HEK293 (cell line): ENCODE measurements at regions not wholly inside any gene's neighbourhood (a gene's known extent, or its start where the extent isn't known, plus 50 kb on each side); places are given as distances from the start of the nearest gene placed in this dataset.

Source experiments
- CTCF ChIA-PET: fragments of 350-600 bp; formaldehyde crosslinking; extraction: SDS; loops from one replicate; lab custom pipeline; 2021; ENCODE audit warnings: antibody characterized with exemption; lab: Yijun Ruan, JAX
- POLR2A ChIA-PET: fragments of 300-600 bp; formaldehyde crosslinking; extraction: SDS; loops from one replicate; lab custom pipeline; 2020; ENCODE audit warnings: antibody characterized with exemption, inconsistent platforms; lab: Yijun Ruan, JAX
- H3K27ac ChIP-seq: fragments of 200-500 bp; sonication (Bioruptor generic); 2 replicates; pipeline ENCODE4 v1.5.1; 2014; ENCODE audit warnings: low read depth, low read length, control low read depth, inconsistent platforms; ENCODE audit errors: extremely low read depth
- H3K36me3 ChIP-seq, 2 experiments: fragments of 200-500 bp in 1 of 2; sonication (Bioruptor generic) in 1 of 2; 1 replicate in 1 of 2; 2 replicates in 1 of 2; pipeline ENCODE4 v1.5.1; 2014 to 2017; ENCODE audit warnings: inconsistent platforms in 2 of 2, low read length in 2 of 2; ENCODE audit not compliant: control insufficient read depth in 2 of 2, insufficient read depth in 1 of 2
- H3K4me1 ChIP-seq: fragments of 200-500 bp; sonication (Bioruptor generic); 2 replicates; pipeline ENCODE4 v1.5.1; 2014; ENCODE audit warnings: mild to moderate bottlenecking, low read length, inconsistent platforms; ENCODE audit not compliant: control insufficient read depth, insufficient read depth
- H3K4me3 ChIP-seq: 2 replicates; pipeline ENCODE4 v1.5.1; 2011; ENCODE audit warnings: low read depth, mild to moderate bottlenecking, control low read depth, low read length, moderate library complexity
- H3K9me3 ChIP-seq: fragments of 200-500 bp; sonication (Bioruptor generic); 2 replicates; pipeline ENCODE4 v1.5.1; 2014; ENCODE audit warnings: low read depth, low read length, inconsistent platforms; ENCODE audit not compliant: control insufficient read depth, insufficient read depth
- CTCF ChIP-seq: fragments of 450-650 bp; formaldehyde crosslinking; IDR thresholded peaks from 2 replicates; pipeline ENCODE4 v1.5.1; 2016; ENCODE audit warnings: missing biosample characterization, missing genetic modification characterization
- GLI2 ChIP-seq: fragments of 450-650 bp; formaldehyde crosslinking; IDR thresholded peaks from 2 replicates; pipeline ENCODE4; 2017; ENCODE audit warnings: missing biosample characterization, missing genetic modification characterization, low read depth, borderline replicate concordance
- KLF16 ChIP-seq: fragments of 450-650 bp; formaldehyde crosslinking; IDR thresholded peaks from 2 replicates; pipeline ENCODE4 v1.5.1; 2017; ENCODE audit warnings: missing biosample characterization, missing genetic modification characterization
- PATZ1 ChIP-seq: fragments of 450-650 bp; formaldehyde crosslinking; IDR thresholded peaks from 2 replicates; pipeline ENCODE4 v1.5.1; 2016; ENCODE audit warnings: missing biosample characterization, missing genetic modification characterization
- ZNF112 ChIP-seq: fragments of 450-650 bp; formaldehyde crosslinking; IDR thresholded peaks from 2 replicates; pipeline ENCODE4 v1.5.0; 2017; ENCODE audit warnings: missing biosample characterization, missing genetic modification characterization
- ZNF114 ChIP-seq: fragments of 450-650 bp; formaldehyde crosslinking; IDR thresholded peaks from 2 replicates; pipeline ENCODE4 v1.5.0; 2017; ENCODE audit warnings: missing biosample characterization, missing genetic modification characterization
- ZNF148 ChIP-seq: fragments of 450-650 bp; formaldehyde crosslinking; IDR thresholded peaks from 2 replicates; pipeline ENCODE4 v1.5.0; 2017; ENCODE audit warnings: missing biosample characterization, missing genetic modification characterization, borderline replicate concordance
- ZNF174 ChIP-seq: fragments of 450-650 bp; formaldehyde crosslinking; IDR thresholded peaks from 2 replicates; pipeline ENCODE4 v1.5.0; 2017; ENCODE audit warnings: missing biosample characterization, mild to moderate bottlenecking, missing genetic modification characterization
- ZNF18 ChIP-seq: fragments of 450-650 bp; formaldehyde crosslinking; IDR thresholded peaks from 2 replicates; pipeline ENCODE4 v1.5.1; 2016; ENCODE audit warnings: missing biosample characterization, missing genetic modification characterization
- ZNF239 ChIP-seq: fragments of 450-650 bp; formaldehyde crosslinking; IDR thresholded peaks from 2 replicates; pipeline ENCODE4 v1.5.1; 2016; ENCODE audit warnings: missing biosample characterization, missing genetic modification characterization
- ZNF266 ChIP-seq: fragments of 450-650 bp; formaldehyde crosslinking; IDR thresholded peaks from 2 replicates; pipeline ENCODE4 v1.5.1; 2016; ENCODE audit warnings: missing biosample characterization, missing genetic modification characterization, low read depth
- ZNF558 ChIP-seq: fragments of 450-650 bp; formaldehyde crosslinking; IDR thresholded peaks from 2 replicates; pipeline ENCODE4 v1.5.1; 2016; ENCODE audit warnings: missing biosample characterization, missing genetic modification characterization
- ZNF580 ChIP-seq: fragments of 450-650 bp; formaldehyde crosslinking; IDR thresholded peaks from 2 replicates; pipeline ENCODE4 v1.5.1; 2016; ENCODE audit warnings: missing biosample characterization, missing genetic modification characterization
- ZNF596 ChIP-seq: fragments of 450-650 bp; IDR thresholded peaks from 2 replicates; pipeline ENCODE4 v1.5.0; 2018; ENCODE audit warnings: missing biosample characterization, mild to moderate bottlenecking, missing genetic modification characterization, moderate library complexity
- ZNF624 ChIP-seq: fragments of 450-650 bp; formaldehyde crosslinking; IDR thresholded peaks from 2 replicates; pipeline ENCODE4 v1.5.1; 2017; ENCODE audit warnings: missing biosample characterization, missing genetic modification characterization
- ZNF626 ChIP-seq: fragments of 450-650 bp; sonication (Bioruptor Pico); formaldehyde crosslinking; IDR thresholded peaks from 2 replicates; pipeline ENCODE4 v1.5.1; 2018; ENCODE audit warnings: missing biosample characterization, missing genetic modification characterization, inconsistent platforms
- ZNF692 ChIP-seq: fragments of 450-650 bp; formaldehyde crosslinking; IDR thresholded peaks from 2 replicates; pipeline ENCODE4 v1.5.1; 2016; ENCODE audit warnings: missing biosample characterization, missing genetic modification characterization
- ZNF701 ChIP-seq: fragments of 450-650 bp; formaldehyde crosslinking; IDR thresholded peaks from 2 replicates; pipeline ENCODE4 v1.5.1; 2016; ENCODE audit warnings: missing biosample characterization, missing genetic modification characterization
- ZNF704 ChIP-seq: fragments of 450-650 bp; formaldehyde crosslinking; IDR thresholded peaks from 2 replicates; pipeline ENCODE4 v1.5.1; 2016; ENCODE audit warnings: missing biosample characterization, missing genetic modification characterization
- ZSCAN30 ChIP-seq: fragments of 450-650 bp; IDR thresholded peaks from 2 replicates; pipeline ENCODE4 v1.5.1; 2018; ENCODE audit warnings: missing biosample characterization, mild to moderate bottlenecking, missing genetic modification characterization, moderate library complexity

- ChIA-PET POLR2A (no interaction called here), CTCF (interaction anchor here (0.6 to 1.3 kb wide), 5 partner anchors 37 to 703 kb away, joined by 3 to 4 read pairs (median 3); no protein-coding TSS in a partner anchor)
- no peaks in the 10 kb centered on the region for H3K36me3 ChIP-seq
- no peak overlapping the region for H3K4me3 ChIP-seq
- TF ChIP-seq ZNF701 (tag by site-specific recombination) (no peak), ZNF596 (tag by site-specific recombination) (no peak), CTCF (no peak), ZNF239 (tag by site-specific recombination) (no peak), ZNF692 (tag by site-specific recombination) (no peak), PATZ1 (tag by site-specific recombination) (no peak), ZNF624 (no peak), ZNF18 (tag by site-specific recombination) (no peak), GLI2 (no peak), ZNF112 (tag by site-specific recombination) (no peak), ZNF558 (tag by site-specific recombination) (no peak), ZNF704 (no peak), ZSCAN30 (tag by site-specific recombination) (no peak), ZNF580 (no peak), ZNF174 (tag by site-specific recombination) (no peak), ZNF114 (tag by site-specific recombination) (no peak), KLF16 (tag by site-specific recombination) (no peak), ZNF626 (tag by site-specific recombination) (no peak), ZNF148 (tag by site-specific recombination) (no peak), ZNF266 (no peak)
- H3K4me1 ChIP-seq, result peaks cover 2% of the 10 kb centered on the region; the same call in 1 of the 2 replicates
- no peak overlapping the region for H3K27ac ChIP-seq
- H3K9me3 ChIP-seq, result no peaks in the 10 kb centered on the region
These were observed 141.0 kb upstream of the RASGRP1 start for GRCh38 chr15:38705436-38706219.
